Activated T-cell treated with anti-CD3 and anti-CD28 coated beads for 1 hour (primary cell): ENCODE measurements at regions not wholly inside any gene's neighbourhood (a gene's known extent, or its start where the extent isn't known, plus 50 kb on each side); places are given as distances from the start of the nearest gene placed in this dataset.

Experiments
- DNase-seq: peaks from one replicate; pipeline ENCODE4 v3.0.0-alpha.2; 2020; ENCODE audit warnings: low read depth

- no peak for DNase-seq
These were observed 936.5 kb downstream of the TBC1D22A start for GRCh38 chr22:47698906-47699305.

GRCh38 chr22:47697861-47698260 lies 935.4 kb downstream of the TBC1D22A start:
- DNase-seq: no peak

GRCh38 chr22:47696776-47697175 lies 934.3 kb downstream of the TBC1D22A start:
- no peak for DNase-seq

GRCh38 chr22:47695176-47695575 lies 932.7 kb downstream of the TBC1D22A start:
- DNase-seq: no peak

GRCh38 chr22:47694536-47695130 lies 932.2 kb downstream of the TBC1D22A start:
- DNase-seq: no peak

- DNase-seq: no peak
These were observed 931.2 kb downstream of the TBC1D22A start for GRCh38 chr22:47693606-47694005.

GRCh38 chr22:47692811-47693210 lies 930.4 kb downstream of the TBC1D22A start:
- DNase-seq: no peak

- DNase-seq: no peak
These were observed 928.9 kb downstream of the TBC1D22A start for GRCh38 chr22:47691152-47691895.

- no peak for DNase-seq
These were observed 928.1 kb downstream of the TBC1D22A start for GRCh38 chr22:47690586-47690985.

GRCh38 chr22:47690166-47690565 lies 927.7 kb downstream of the TBC1D22A start:
- no peak for DNase-seq

GRCh38 chr22:47687776-47688175 lies 925.3 kb downstream of the TBC1D22A start:
- DNase-seq: no peak

- DNase-seq: no peak
These were observed 924.9 kb downstream of the TBC1D22A start for GRCh38 chr22:47687346-47687655.

- no peak for DNase-seq
These were observed 924.3 kb downstream of the TBC1D22A start for GRCh38 chr22:47686594-47687345.

- no peak for DNase-seq
These were observed 919.1 kb downstream of the TBC1D22A start for GRCh38 chr22:47681411-47682165.

GRCh38 chr22:47678636-47679287 lies 916.3 kb downstream of the TBC1D22A start:
- DNase-seq: no peak

GRCh38 chr22:47678048-47678447 lies 915.6 kb downstream of the TBC1D22A start:
- DNase-seq: no peak

GRCh38 chr22:47676685-47677084 lies 914.2 kb downstream of the TBC1D22A start:
- no peak for DNase-seq

- no peak for DNase-seq
These were observed 912.1 kb downstream of the TBC1D22A start for GRCh38 chr22:47674600-47674999.

- DNase-seq: no peak
These were observed 911.1 kb downstream of the TBC1D22A start for GRCh38 chr22:47673557-47673956.

GRCh38 chr22:47672526-47672925 lies 910.1 kb downstream of the TBC1D22A start:
- DNase-seq: no peak

- no peak for DNase-seq
These were observed 902.7 kb downstream of the TBC1D22A start for GRCh38 chr22:47665151-47665550.
